Left lung (tissue), 4 donors: ENCODE measurements at regions not wholly inside any gene's neighbourhood (a gene's known extent, or its start where the extent isn't known, plus 50 kb on each side); places are given as distances from the start of the nearest gene placed in this dataset.

Experiments
- ATAC-seq: fragments of 200-7000 bp; cut with Tn5 transposase; one replicate; pipeline ENCODE4 v1.9.1; 2020; ENCODE audit warnings: moderate library complexity
- DNase-seq, 4 donors: peaks; one replicate each; pipeline ENCODE4 v3.0.0-alpha.2; 2013 to 2020
- H3K27ac ChIP-seq, 2 donors: fragments of 200-600 bp; sonication (generic) in 1 of 2; one replicate each; pipeline versions ENCODE4 v1.5.0 to v1.8.0; 2020 to 2021
- H3K27me3 ChIP-seq, 2 donors: fragments of 200-600 bp; sonication (generic) in 1 of 2; one replicate each; pipeline versions ENCODE4 v1.5.0 to v1.8.0; 2020 to 2021
- H3K36me3 ChIP-seq, 2 donors: fragments of 200-600 bp; sonication (generic) in 1 of 2; one replicate each; pipeline versions ENCODE4 v1.5.0 to v1.8.0; 2020 to 2021
- H3K4me1 ChIP-seq, 2 donors: fragments of 200-600 bp; one replicate each; pipeline ENCODE4 v1.8.0; 2021
- H3K4me3 ChIP-seq, 2 donors: fragments of 200-600 bp; sonication (generic) in 1 of 2; one replicate each; pipeline versions ENCODE4 v1.5.0 to v1.8.0; 2020 to 2021; ENCODE audit warnings: mild to moderate bottlenecking in 1 of 2
- H3K9me3 ChIP-seq, 2 donors: fragments of 200-600 bp; sonication (generic) in 1 of 2; one replicate each; pipeline versions ENCODE4 v1.5.0 to v1.8.0; 2020 to 2021
- intact Hi-C, 2 donors: fragments of 100-400 bp; cut with DNase I; formaldehyde crosslinking; loops; one replicate each; pipeline versions ENCODE4 v1.11.2 to v1.14.2; 2022
- TF ChIP-seq, protein P1 (sequence below), 2 donors: fragments of 200-600 bp; sonication (generic) in 1 of 2; IDR thresholded peaks; one replicate each; pipeline versions ENCODE4 v1.5.0 to v1.8.0; 2021; ENCODE audit warnings: antibody characterized with exemption in 2 of 2
- donor health status: DM: no; HTN: yes; CAD: no.
- donor health status: DM: no; HTN: no; CAD: no.

DNA sequence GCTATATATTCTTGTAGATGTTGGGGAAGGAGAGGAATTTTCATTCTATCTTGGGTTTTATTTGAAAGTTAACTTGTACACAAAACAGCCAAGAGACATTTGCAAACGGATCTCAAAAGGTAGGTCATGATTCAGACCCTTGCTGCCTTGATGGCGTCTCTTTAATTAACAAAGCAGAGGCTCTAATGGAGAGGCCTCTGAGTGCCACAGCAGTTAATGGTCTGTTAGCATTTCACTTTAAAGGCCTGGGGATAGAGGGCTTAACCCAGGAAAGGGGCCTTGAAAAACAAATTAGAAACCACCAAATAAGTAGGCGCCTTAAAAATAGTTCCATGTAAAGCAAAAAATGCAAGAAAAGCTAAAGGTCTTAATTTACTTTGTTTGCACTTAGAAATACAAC, 836.9 kb upstream of the CELF4 start:
- intact Hi-C loops = no loop called here

DNA sequence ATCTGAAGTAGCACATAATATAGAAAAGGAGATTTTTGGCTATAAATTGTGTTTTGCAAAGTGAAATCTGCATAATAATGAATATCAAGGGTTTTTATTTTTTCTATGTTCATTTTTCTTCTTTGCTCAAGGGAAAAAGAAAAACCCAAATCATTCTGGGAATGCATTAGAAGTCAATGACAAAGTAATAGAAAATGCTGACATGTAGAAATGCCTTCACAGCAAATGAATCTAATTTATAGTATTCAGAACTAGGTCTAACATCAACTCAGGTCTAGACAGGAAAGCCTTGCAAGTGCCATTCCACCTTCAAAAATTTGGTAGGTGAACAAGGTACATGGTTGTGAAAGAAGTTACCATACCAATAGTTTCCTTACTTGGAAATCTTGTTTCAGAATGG, 831.5 kb upstream of the CELF4 start:
- ATAC-seq = no peak
- no peak overlapping the region for H3K4me3 ChIP-seq
- H3K9me3 ChIP-seq = peaks cover 0 to 2% of the 10 kb centered on the region in 2 donors
- intact Hi-C loops = no loop called here
- no peaks in the 10 kb centered on the region for H3K27me3 ChIP-seq
- DNase-seq = no peak
- TF ChIP-seq, protein P1, sequence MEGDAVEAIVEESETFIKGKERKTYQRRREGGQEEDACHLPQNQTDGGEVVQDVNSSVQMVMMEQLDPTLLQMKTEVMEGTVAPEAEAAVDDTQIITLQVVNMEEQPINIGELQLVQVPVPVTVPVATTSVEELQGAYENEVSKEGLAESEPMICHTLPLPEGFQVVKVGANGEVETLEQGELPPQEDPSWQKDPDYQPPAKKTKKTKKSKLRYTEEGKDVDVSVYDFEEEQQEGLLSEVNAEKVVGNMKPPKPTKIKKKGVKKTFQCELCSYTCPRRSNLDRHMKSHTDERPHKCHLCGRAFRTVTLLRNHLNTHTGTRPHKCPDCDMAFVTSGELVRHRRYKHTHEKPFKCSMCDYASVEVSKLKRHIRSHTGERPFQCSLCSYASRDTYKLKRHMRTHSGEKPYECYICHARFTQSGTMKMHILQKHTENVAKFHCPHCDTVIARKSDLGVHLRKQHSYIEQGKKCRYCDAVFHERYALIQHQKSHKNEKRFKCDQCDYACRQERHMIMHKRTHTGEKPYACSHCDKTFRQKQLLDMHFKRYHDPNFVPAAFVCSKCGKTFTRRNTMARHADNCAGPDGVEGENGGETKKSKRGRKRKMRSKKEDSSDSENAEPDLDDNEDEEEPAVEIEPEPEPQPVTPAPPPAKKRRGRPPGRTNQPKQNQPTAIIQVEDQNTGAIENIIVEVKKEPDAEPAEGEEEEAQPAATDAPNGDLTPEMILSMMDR (IDR thresholded peaks at IDR 0.05) = no peak
- no peak overlapping the region for H3K27ac ChIP-seq
- no peaks in the 10 kb centered on the region for H3K36me3 ChIP-seq
- no peaks in the 10 kb centered on the region for H3K4me1 ChIP-seq

More for the DNA sequence above, 836.9 kb upstream of the CELF4 start:
- H3K36me3 ChIP-seq = no peaks in the 10 kb centered on the region
- no peak overlapping the region for H3K4me3 ChIP-seq
- no peaks in the 10 kb centered on the region for H3K27me3 ChIP-seq
- no peak for DNase-seq
- no peak for ATAC-seq
- TF ChIP-seq, protein P1 (IDR thresholded peaks at IDR 0.05) = no peak
- no peak overlapping the region for H3K27ac ChIP-seq
- peaks cover 0 to 3% of the 10 kb centered on the region in 2 donors for H3K9me3 ChIP-seq
- no peaks in the 10 kb centered on the region for H3K4me1 ChIP-seq

GRCh38 chr18:38386146-38386545, 820.5 kb upstream of the CELF4 start:
- H3K9me3 ChIP-seq = no peaks in the 10 kb centered on the region
- H3K27me3 ChIP-seq = no peaks in the 10 kb centered on the region
- no peak overlapping the region for H3K4me3 ChIP-seq
- ATAC-seq = no peak
- TF ChIP-seq, protein P1 (IDR thresholded peaks at IDR 0.05) = no peak
- H3K36me3 ChIP-seq = no peaks in the 10 kb centered on the region
- intact Hi-C loops = no loop called here
- H3K27ac ChIP-seq = no peak overlapping the region
- no peaks in the 10 kb centered on the region for H3K4me1 ChIP-seq
- no peak for DNase-seq

DNA sequence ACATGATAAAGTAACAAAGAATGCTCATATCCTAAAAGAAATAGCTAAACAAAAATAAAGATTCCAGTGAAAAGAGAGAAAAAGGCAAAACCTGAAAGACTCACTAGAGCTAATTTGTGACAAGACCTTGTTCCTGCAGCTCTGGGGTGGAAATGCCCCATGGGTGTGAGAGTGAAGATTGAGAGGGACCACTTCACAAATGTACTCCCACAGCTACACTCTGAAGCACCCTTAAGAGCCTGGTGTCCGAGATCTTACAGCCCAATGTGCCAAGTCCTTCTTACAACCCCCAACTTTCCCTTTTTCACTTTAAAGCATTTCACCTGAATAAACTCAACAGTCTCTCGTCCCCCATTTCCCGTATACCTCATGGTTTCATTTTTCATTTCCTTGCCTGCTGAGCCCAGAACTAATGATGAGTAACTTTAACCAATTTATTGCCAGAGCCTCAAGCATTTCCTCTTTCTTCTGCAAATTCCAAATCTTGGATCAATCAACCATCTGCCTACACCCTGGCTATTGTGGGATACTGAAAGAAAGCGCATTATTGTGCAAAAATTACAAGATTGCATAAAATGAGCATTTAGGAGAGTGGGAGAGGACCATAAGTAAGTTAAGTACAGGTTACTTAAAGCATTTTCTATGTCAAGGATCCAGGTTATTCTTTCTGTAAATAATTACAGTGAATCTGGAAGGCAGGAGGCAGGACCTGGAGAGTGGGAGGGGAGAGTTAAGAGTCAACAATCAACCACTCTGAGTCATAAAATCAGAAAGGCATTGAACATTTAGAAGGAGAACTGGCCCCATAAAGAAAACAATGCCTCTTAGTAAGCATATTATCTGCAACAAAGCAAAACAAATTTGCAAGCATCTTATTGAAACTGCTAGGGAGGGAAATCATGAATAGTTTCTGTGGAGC, 804.4 kb upstream of the CELF4 start:
- Histone ChIP-seq H3K27ac (no peak overlapping the region), H3K36me3 (no peaks in the 10 kb centered on the region), H3K4me3 (no peak overlapping the region), H3K9me3 (no peaks in the 10 kb centered on the region), H3K4me1 (no peaks in the 10 kb centered on the region), H3K27me3 (no peaks in the 10 kb centered on the region)
- ATAC-seq (peak; percentile 83), DNase-seq (no peak)
- intact Hi-C loops = no loop called here
- TF ChIP-seq, protein P1 (IDR thresholded peaks at IDR 0.05) = no peak

- no peak for DNase-seq
- Histone ChIP-seq H3K27ac (no peak overlapping the region), H3K9me3 (no peaks in the 10 kb centered on the region), H3K4me1 (no peaks in the 10 kb centered on the region), H3K27me3 (no peaks in the 10 kb centered on the region), H3K36me3 (no peaks in the 10 kb centered on the region), H3K4me3 (no peak overlapping the region)
- ATAC-seq = peak; percentile 30
- intact Hi-C loops = no loop called here
- TF ChIP-seq, protein P1 (IDR thresholded peaks at IDR 0.05) = no peak
These were observed 803.3 kb upstream of the CELF4 start for GRCh38 chr18:38368886-38369285.
